HUES64 (cell line): ENCODE measurements at regions not wholly inside any gene's neighbourhood (a gene's known extent, or its start where the extent isn't known, plus 50 kb on each side); places are given as distances from the start of the nearest gene placed in this dataset.

Experiments
- H3K27ac ChIP-seq: 2 replicates; pipeline ENCODE4 v1.7.0; 2013; ENCODE audit warnings: low read depth, low read length, inconsistent platforms
- H3K27me3 ChIP-seq: 2 replicates; pipeline ENCODE4 v1.6.1; 2013; ENCODE audit warnings: mild to moderate bottlenecking, low read length; ENCODE audit not compliant: insufficient read depth
- H3K36me3 ChIP-seq: 2 replicates; pipeline ENCODE4 v1.6.1; 2013; ENCODE audit warnings: mild to moderate bottlenecking, low read length; ENCODE audit not compliant: insufficient read depth
- H3K4me1 ChIP-seq: 2 replicates; pipeline ENCODE4 v1.6.1; 2013; ENCODE audit warnings: mild to moderate bottlenecking, low read length, moderate library complexity; ENCODE audit not compliant: insufficient read depth
- H3K4me3 ChIP-seq: 2 replicates; pipeline ENCODE4 v1.5.1; 2013; ENCODE audit warnings: mild to moderate bottlenecking, low read length, moderate library complexity
- H3K9ac ChIP-seq: 2 replicates; pipeline ENCODE4 v1.6.1; 2013; ENCODE audit warnings: mild to moderate bottlenecking, low read depth, low read length
- H3K9me3 ChIP-seq: 2 replicates; pipeline ENCODE4 v1.6.1; 2013; ENCODE audit warnings: low read depth, low read length; ENCODE audit not compliant: insufficient read depth
- WGBS: fragments of 150-250, 120-280 bp; methylation state at CpG from one replicate; pipeline ENCODE4 v1.1.7; 2013; ENCODE audit warnings: missing lambda C conversion rate; 5-methylcytosine and 5-hydroxymethylcytosine counted together

DNA sequence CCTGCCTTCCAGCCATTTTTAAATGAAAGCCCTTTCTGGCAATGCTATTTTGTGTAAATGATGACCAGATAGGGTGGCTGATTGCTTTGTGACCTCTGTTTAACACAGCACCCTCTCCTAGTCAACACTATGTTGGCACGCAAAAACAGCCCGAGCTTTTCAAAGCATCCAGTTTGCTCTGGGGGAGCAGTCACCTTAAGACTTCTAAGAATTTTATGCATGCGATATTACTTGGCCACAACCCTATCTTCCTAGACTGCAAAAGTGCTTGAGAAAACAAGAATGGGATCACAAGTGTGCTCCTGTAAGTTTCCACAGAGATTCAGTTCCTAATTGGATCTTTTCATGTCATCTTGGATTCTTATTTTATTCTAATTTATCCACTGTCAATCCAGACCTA lies 294.1 kb downstream of the ATPSCKMT start:
- Histone ChIP-seq H3K9ac (no peak overlapping the region), H3K27me3 (no peaks in the 10 kb centered on the region), H3K4me3 (no peak overlapping the region), H3K27ac (no peak overlapping the region), H3K9me3 (no peaks in the 10 kb centered on the region), H3K36me3 (no peaks in the 10 kb centered on the region), H3K4me1 (no peaks in the 10 kb centered on the region; the same call in 1 of the 2 replicates)
- WGBS = 95% methylated on average over 3 of the region's 3 CpGs

GRCh38 chr5:9954869-9955268 lies 294.8 kb downstream of the ATPSCKMT start:
- Histone ChIP-seq H3K36me3 (no peaks in the 10 kb centered on the region), H3K27me3 (no peaks in the 10 kb centered on the region), H3K4me3 (no peak overlapping the region), H3K9me3 (no peaks in the 10 kb centered on the region), H3K4me1 (no peaks in the 10 kb centered on the region; the same call in 1 of the 2 replicates), H3K27ac (no peak overlapping the region), H3K9ac (no peak overlapping the region)
- 100% methylated on average over 2 of the region's 2 CpGs for WGBS

DNA sequence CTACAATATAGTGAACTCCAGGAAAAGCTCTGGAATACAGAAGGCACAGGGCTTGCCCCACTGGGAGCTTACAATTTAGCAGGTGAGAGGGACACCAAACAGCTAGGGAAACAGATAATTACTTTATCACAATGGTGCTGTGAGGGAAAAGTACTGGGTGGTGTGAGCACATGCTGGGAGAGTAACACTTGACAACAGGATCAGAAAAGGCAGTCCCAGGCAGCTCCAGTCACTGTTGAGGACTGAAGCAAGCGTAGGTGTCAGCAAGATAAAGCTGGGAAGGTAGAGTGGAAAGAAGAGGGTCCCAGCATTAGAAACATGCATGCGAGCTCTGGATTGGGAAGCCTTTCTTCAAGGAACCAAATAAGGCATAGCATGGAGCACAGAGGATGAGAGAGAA lies 296.0 kb downstream of the ATPSCKMT start:
- H3K4me3 ChIP-seq = no peak overlapping the region
- H3K9me3 ChIP-seq = no peaks in the 10 kb centered on the region
- H3K36me3 ChIP-seq = no peaks in the 10 kb centered on the region
- no peaks in the 10 kb centered on the region for H3K27me3 ChIP-seq
- H3K9ac ChIP-seq = no peak overlapping the region
- 86% methylated on average over 2 of the region's 2 CpGs for WGBS
- H3K27ac ChIP-seq = no peak overlapping the region
- H3K4me1 ChIP-seq = no peaks in the 10 kb centered on the region; the same call in 1 of the 2 replicates

DNA sequence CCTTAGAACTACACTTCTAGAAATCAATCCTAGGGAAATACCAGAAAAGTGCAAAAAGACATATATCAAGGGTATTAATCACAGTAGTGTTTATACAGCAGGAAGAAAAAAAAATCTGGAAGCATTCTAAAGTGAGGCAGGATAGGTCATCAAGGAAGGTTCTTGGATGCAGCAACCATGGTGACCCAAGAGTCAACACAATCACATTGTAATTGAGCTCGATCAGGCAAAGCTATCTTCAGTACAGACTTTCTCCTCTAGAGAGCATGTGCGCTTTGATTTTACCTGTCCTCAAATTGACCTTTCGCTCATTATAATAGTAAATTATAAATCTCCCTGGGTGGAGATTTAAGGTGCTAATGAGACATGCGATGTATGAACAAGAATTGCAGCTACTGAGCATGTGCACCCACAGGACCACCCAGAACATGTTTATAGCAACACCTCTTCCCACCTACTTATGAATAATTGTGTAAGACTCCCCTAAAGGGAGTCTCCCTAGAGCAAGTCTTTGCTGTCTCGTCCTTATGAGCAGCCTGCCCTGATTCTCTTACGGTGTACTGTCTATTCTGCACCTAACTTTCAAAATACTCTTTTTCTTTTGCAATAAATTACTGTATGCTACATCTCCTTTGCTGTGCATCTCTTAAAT lies 297.7 kb downstream of the ATPSCKMT start:
- no peak overlapping the region for H3K9ac ChIP-seq
- H3K36me3 ChIP-seq = no peaks in the 10 kb centered on the region
- 95% methylated on average over 4 of the region's 6 CpGs for WGBS
- H3K27ac ChIP-seq = no peak overlapping the region
- H3K27me3 ChIP-seq = no peaks in the 10 kb centered on the region
- no peaks in the 10 kb centered on the region for H3K9me3 ChIP-seq
- no peak overlapping the region for H3K4me3 ChIP-seq
- H3K4me1 ChIP-seq = peaks cover 3% of the 10 kb centered on the region; the same call in 1 of the 2 replicates

- no peaks in the 10 kb centered on the region for H3K27me3 ChIP-seq
- H3K9me3 ChIP-seq = no peaks in the 10 kb centered on the region
- no peaks in the 10 kb centered on the region for H3K36me3 ChIP-seq
- no peak overlapping the region for H3K9ac ChIP-seq
- H3K4me1 ChIP-seq = peaks cover 3% of the 10 kb centered on the region; the same call in 1 of the 2 replicates
- H3K4me3 ChIP-seq = no peak overlapping the region
- 86% methylated on average over 5 of the region's 5 CpGs for WGBS
- no peak overlapping the region for H3K27ac ChIP-seq
Observed at GRCh38 chr5:9947944-9948343, 301.7 kb downstream of the ATPSCKMT start.

DNA sequence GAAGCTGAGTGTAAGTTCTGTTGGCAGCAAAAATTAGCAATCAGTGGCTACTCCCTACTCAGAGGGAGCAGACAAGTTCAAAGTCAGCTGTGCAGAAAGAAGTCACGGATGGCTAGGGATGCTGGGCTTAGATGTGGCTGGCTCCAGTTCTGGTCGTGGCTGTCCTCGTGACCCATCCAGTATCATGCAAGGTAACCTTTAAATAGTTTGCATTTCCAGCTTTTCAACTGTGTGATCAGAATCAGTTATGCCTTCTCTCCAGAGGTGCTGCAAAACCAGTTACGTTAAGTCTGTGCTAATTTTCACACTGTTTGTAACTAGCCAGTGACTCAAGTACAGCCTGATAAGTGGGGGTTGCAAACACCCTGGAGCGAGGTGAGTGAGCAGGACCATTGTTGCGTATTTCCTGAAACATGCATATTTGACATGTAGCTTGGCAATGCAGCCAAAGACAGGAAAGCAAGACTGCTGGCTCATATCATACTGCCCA lies 302.4 kb downstream of the ATPSCKMT start:
- H3K27ac ChIP-seq = no peak overlapping the region
- 85% methylated on average over 6 of the region's 6 CpGs for WGBS
- peaks cover 3% of the 10 kb centered on the region; the same call in 1 of the 2 replicates for H3K4me1 ChIP-seq
- H3K9me3 ChIP-seq = no peaks in the 10 kb centered on the region
- no peak overlapping the region for H3K9ac ChIP-seq
- no peaks in the 10 kb centered on the region for H3K36me3 ChIP-seq
- no peak overlapping the region for H3K4me3 ChIP-seq
- no peaks in the 10 kb centered on the region for H3K27me3 ChIP-seq

GRCh38 chr5:9932770-9933169 lies 302.6 kb upstream of the TAS2R1 start:
- no peak overlapping the region for H3K27ac ChIP-seq
- no peak overlapping the region for H3K9ac ChIP-seq
- H3K4me1 ChIP-seq = peaks cover 5% of the 10 kb centered on the region
- H3K9me3 ChIP-seq = peaks cover 5% of the 10 kb centered on the region; the same call in 1 of the 2 replicates
- H3K27me3 ChIP-seq = no peaks in the 10 kb centered on the region
- H3K36me3 ChIP-seq = no peaks in the 10 kb centered on the region
- no peak overlapping the region for H3K4me3 ChIP-seq

DNA sequence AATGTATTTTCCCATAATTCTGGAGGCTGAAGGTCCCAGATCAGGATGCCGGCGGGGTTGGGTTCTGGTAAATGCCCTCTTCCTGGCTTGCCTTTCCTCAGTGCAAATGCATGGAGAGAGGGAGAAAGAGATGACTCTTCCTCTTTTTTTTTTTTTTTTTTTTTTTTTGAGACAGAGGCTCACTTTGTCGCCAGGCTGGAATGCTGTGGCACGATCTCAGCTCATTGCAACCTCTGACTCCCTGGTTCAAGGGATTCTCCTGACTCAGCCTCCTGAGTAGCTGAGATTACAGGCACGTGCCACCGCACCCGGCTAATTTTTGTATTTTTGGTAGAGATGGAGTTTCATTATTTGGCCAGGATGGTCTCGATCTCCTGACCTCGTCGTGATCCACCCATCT lies 300.0 kb upstream of the TAS2R1 start:
- H3K36me3 ChIP-seq = no peaks in the 10 kb centered on the region
- H3K9me3 ChIP-seq = peaks cover 5% of the 10 kb centered on the region; the same call in 1 of the 2 replicates
- peaks cover 17% of the 10 kb centered on the region for H3K4me1 ChIP-seq
- H3K9ac ChIP-seq = no peak overlapping the region
- WGBS = 95% methylated on average over 10 of the region's 10 CpGs
- H3K27me3 ChIP-seq = no peaks in the 10 kb centered on the region
- H3K4me3 ChIP-seq = no peak overlapping the region
- H3K27ac ChIP-seq = no peak overlapping the region

DNA sequence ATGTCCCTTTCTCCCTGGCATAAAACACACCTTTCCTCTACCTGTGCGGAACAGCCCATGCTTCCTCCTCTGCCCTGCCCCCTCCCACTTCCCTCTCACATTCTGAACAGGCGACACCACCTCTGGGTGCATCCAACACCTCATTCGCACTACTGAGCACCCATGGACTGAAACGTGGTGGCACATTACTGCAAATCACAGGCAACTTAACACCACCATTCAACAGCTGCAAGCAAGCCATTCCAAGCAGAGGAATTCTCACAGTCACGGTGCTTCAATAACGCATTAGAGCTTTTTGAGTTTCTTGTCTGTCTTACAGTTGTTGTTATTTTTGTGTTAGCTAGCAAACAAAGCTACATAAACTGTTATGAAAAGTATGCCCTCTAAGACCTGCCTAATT lies 298.2 kb upstream of the TAS2R1 start:
- Histone ChIP-seq H3K36me3 (no peaks in the 10 kb centered on the region), H3K27me3 (no peaks in the 10 kb centered on the region), H3K4me1 (peaks cover 17% of the 10 kb centered on the region), H3K9ac (no peak overlapping the region), H3K9me3 (peaks cover 11% of the 10 kb centered on the region), H3K4me3 (no peak overlapping the region), H3K27ac (no peak overlapping the region)
- WGBS = 75% methylated on average over 6 of the region's 6 CpGs

- Histone ChIP-seq H3K4me3 (no peak overlapping the region), H3K36me3 (no peaks in the 10 kb centered on the region), H3K27ac (no peak overlapping the region), H3K4me1 (peaks cover 17% of the 10 kb centered on the region), H3K9ac (no peak overlapping the region), H3K9me3 (peaks cover 18% of the 10 kb centered on the region), H3K27me3 (no peaks in the 10 kb centered on the region)
- 70% methylated on average over 4 of the region's 4 CpGs for WGBS
Observed at GRCh38 chr5:9927521-9927997, 297.4 kb upstream of the TAS2R1 start.

- Histone ChIP-seq H3K9ac (no peak overlapping the region), H3K4me1 (peaks cover 17% of the 10 kb centered on the region), H3K27ac (no peak overlapping the region), H3K36me3 (no peaks in the 10 kb centered on the region), H3K9me3 (peaks cover 21% of the 10 kb centered on the region), H3K27me3 (no peaks in the 10 kb centered on the region), H3K4me3 (no peak overlapping the region)
- WGBS = 77% methylated on average over 1 of the region's 1 CpG
Observed at GRCh38 chr5:9927106-9927505, 297.0 kb upstream of the TAS2R1 start.
